ENCODE measurements at regions not wholly inside any gene's neighbourhood (a gene's known extent, or its start where the extent isn't known, plus 50 kb on each side); places are given as distances from the start of the nearest gene placed in this dataset.

DNA sequence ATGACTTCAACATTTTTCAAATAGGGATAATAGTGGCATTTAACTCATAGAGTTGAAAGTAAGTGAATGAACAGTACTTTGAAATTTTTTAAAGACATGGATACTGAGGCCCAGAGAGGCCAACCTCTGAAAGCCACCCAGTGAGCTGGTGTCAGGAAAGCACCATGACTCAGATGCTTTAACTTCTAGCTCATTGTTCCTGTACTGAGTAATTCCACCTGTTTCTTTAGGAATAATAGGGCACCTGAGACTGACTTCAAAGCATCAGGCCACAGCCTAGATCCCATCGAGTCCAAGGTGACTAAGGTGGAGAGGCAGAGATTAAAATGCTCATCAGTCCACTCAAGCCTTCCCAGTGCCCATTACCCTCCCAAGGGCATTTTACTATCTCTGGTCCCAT, 491.8 kb upstream of the TENM4 start:
- TF ChIP-seq, protein P1, sequence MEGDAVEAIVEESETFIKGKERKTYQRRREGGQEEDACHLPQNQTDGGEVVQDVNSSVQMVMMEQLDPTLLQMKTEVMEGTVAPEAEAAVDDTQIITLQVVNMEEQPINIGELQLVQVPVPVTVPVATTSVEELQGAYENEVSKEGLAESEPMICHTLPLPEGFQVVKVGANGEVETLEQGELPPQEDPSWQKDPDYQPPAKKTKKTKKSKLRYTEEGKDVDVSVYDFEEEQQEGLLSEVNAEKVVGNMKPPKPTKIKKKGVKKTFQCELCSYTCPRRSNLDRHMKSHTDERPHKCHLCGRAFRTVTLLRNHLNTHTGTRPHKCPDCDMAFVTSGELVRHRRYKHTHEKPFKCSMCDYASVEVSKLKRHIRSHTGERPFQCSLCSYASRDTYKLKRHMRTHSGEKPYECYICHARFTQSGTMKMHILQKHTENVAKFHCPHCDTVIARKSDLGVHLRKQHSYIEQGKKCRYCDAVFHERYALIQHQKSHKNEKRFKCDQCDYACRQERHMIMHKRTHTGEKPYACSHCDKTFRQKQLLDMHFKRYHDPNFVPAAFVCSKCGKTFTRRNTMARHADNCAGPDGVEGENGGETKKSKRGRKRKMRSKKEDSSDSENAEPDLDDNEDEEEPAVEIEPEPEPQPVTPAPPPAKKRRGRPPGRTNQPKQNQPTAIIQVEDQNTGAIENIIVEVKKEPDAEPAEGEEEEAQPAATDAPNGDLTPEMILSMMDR (IDR thresholded peaks at IDR 0.05; ENCODE audit: low read length) = no peak
- no peak for TF ChIP-seq EZH2 (IDR thresholded peaks at IDR 0.05; ENCODE audit: borderline replicate concordance, low read length)

Data from OCI-LY1 (cell line).